ENCODE measurements at regions not wholly inside any gene's neighbourhood (a gene's known extent, or its start where the extent isn't known, plus 50 kb on each side); places are given as distances from the start of the nearest gene placed in this dataset.
"Not testable (repeated sequence)": the region's sequence is repeated elsewhere in the genome, so short reads cannot be mapped to it uniquely, and the experiment has no call there.

DNA sequence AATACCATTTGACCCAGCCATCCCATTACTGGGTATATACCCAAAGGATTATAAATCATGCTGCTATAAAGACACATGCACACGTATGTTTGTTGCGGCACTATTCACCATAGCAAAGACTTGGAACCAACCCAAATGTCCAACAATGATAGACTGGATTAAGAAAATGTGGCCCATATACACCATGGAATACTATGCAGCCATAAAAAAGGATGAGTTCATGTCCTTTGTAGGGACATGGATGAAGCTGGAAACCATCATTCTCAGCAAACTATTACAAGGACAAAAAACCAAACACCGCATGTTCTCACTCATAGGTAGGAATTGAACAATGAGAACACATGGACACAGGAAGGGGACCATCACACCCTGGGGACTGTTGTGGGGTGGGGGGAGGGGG is 66.8 kb upstream of the LHFPL2 start:
- TF ChIP-seq CTCF (IDR thresholded peaks at IDR 0.05; ENCODE audit: low read depth, low read length); POLR2A (IDR thresholded peaks at IDR 0.05; ENCODE audit: extremely low read depth, insufficient read length); MYC (IDR thresholded peaks at IDR 0.05; ENCODE audit: low read depth, low read length): not testable (repeated sequence)
